GM18508 (cell line): ENCODE measurements at regions not wholly inside any gene's neighbourhood (a gene's known extent, or its start where the extent isn't known, plus 50 kb on each side); places are given as distances from the start of the nearest gene placed in this dataset.

Source experiments
- ATAC-seq: cut with Tn5 transposase; IDR thresholded peaks from one replicate; pipeline ENCODE4 v1.9.1; 2021; ENCODE audit warnings: moderate number of reproducible peaks; ENCODE audit not compliant: insufficient read depth, unreplicated experiment

DNA sequence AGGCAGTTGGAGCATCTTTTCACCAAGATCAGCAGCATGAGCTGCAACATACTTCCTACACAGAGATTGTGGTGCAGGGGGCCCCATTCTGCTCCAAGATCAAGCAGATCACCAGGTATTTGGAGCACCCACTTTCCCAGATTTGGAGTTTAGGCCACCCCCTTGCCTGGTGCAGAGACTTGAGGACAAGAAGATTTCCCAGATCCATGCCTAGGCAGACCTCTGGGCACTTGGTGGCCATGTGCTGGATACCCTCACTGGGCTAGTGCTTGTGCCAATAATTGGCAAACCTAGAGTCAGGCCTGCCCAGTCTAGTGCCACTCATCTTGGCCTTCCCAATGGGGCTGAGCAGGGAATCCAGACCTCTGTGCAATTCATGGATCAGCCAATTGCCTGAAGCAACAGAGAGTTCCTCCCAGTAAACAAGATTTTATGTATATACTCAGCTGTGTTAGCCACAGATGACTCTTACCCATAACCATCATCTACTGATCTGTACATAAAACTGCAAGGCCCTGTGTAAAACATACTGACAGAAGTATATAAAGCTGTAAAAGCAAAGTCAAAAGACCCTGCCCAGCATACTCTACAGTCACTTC lies 228.4 kb upstream of the EMCN start:
- no peak for ATAC-seq

DNA sequence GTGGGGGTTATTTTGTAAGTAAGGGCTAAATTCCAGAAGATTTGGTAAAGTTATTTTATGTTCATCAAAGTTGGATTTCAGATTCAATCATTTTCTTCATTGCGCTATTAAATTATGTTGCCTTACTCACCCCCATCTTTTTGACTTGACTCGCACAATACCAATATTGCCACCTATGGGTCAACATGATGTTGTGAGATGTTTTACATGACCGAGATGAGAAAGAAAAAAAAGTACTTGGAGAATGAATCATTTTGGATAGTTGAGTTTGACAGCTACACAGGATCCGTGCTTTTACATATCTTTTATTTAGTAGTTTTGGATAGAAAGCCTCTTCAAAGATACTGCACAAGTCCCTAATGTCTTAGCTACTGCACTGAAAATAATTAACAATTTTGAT lies 224.2 kb upstream of the EMCN start:
- no peak for ATAC-seq

DNA sequence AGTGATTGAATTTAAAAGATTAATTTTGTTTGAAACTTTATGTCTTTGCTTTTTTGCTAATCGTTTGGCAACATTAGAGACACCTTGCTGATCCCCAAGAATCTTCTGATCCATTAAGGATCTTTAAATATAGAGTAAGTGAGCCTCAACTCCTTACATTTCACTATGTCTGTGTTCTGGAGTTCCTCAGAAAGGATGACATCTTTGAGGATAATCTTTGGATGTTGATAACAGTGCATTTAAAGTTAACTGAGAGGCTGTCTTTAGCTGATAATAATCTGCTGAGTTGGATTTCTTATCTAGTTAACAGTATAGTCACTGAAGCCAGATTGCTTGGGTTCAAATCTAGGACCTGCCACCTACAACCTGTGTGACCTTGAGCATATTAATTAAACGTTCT lies 221.6 kb upstream of the EMCN start:
- ATAC-seq = no peak

DNA sequence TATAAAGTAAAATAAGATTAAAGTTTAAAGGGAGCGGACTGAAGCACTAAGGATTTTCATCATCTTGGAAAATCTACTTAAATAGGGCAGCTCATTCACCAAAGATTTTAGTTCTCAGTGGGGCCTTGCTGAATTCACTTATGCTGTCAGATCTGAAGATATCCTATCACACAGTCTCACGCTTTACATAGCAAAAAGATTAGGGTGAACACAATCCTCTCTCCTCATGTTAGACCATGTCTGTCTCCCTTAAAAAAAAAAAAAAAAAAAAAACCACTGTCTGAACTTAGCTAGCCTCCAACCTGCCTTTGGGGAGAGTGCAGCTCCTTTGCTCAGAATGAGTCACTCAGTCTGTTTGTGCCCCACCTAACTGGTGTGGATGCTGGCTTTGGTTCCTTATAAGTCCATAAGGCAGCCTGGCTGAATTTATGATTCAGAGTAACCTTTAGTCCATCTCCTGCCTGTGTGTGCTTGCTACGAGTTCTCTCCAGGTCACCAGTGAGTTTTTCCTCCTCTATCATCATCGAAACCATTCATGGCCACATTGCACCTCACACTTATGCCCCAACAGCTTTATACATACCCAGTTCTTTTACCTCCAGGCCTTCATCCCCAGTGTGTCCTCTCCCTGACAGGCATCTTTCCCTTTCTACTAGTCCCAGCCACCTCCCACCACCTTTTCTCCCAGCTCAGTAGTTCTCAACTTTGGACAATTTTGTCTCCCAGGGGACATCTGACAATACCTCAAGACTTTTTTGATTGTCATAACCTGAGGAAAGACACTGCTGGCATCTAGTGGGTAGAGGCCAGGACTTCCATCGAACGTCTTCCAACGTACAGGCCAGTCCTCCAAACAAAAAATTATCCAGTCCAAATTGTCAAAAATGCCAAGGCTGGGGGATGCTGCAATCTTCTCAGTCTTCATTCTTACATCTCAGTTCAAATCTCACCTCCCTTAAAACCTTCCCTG lies 220.7 kb upstream of the EMCN start:
- ATAC-seq = no peak

DNA sequence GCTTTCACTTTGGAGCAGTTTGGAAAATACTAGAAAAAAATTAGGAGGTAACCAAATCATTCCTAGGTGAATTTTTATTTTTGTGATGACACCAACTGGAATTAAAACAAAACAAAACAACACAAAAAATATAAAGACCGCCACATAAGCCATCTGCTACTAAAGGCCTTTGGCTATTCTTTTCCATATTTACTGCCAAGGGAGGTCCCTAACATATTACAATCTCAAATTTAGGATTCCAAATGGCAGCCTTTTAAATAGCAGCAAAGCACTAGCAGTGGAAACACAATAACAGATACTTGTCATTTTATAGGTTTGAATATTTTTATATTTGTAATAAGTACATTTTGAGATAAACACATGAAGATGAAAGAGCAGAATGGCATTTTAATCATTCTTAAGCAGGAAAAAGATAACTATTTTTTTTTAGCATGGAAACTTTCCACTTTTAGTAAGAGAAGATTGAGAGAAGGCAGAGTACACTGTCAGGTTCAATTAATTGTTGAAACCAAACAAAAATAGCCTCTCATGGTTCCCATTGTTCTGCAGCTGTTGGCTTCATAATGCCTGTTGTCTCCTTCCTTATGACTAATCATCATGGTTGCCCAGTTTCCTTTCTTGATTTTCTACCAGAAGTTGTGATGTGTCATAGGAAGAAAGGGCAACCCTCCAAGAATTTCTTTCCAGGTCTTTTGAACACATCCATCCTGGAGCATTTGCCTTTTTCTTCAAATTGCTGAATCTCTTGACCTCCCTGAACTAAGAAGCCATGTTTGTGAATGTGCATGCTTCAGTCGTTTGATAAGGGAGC lies 219.0 kb upstream of the EMCN start:
- ATAC-seq = no peak

DNA sequence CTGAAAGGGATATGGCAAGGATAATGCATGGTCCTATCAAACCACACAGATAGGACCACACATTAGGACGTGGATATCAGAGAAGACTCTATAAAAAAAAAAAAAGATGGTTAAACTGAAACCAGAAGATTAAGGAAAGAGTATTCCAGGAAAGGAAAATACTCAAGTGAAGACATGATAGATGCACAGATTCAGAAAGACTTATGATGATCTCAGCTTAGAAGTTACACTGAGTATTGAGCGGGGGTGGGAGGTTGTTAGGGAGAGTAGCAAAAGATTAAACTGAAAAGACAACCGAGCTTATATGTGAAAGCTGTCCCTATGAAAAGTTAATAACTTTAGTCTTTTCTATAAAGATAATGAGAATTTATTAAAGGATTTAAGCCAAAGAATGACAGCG lies 211.0 kb upstream of the EMCN start:
- ATAC-seq = no peak

DNA sequence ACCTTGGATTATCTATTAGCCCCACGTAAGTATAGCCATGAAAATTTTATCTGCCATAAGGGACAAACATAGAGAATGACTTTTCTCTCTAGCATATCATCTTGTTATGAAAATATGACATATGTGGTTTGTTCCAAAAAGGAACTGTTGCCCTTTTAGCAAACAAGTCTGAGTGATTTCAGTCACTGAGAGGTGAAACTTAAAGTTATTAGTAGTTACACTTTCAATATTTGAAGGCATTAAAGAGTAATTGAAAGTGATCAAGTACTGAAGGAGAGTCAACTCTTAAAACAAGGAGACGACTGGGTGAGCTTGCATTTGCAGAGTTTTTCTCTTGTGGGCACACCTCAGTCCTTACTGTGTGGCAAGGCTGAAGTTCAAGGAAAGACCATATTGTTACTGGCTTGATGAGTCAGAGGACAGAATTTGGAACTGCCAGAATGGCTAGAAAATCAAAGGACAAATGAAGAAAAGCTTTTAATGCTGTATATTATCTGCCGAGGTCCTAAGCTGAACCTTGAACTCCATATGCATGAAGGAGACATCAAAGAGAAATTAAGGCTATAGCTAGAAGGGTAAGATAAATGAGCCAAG lies 205.1 kb upstream of the EMCN start:
- ATAC-seq = no peak

DNA sequence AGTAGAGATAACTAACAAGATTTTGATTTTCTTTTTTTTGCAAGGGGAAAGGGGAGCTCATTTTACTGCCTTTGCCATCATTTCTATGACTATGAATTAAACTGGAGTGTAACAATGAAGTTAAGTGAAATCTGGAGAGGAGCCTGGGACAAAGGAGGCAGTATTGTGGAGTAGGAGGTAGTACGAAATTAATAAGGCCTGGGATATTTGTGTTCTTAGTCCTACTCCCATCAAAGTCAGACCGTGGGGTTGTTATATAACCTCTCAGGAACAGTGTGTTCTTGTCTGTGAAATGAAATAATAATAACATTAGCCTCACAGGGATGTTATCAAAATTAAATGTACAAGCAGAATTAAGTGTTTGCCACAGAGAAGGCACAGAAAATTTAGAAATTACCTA lies 204.3 kb upstream of the EMCN start:
- ATAC-seq = no peak

DNA sequence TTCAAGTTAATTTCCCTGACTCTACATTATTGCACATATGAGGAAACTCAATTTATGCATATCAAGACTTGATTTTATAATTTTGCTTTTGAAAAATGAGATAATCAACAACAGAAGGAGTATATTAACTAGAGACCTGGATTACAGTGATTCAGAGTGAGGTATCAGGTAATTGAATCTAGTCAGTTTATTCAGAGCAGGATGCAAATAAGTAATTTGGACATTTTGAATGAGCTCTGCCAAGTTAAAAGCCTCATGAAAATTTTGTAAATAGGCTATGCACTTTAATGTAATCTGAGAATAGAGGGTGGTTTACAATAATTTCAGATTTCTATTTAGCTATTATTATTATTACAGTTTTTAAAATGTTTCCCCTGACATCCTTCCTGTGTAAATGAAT lies 203.7 kb upstream of the EMCN start:
- ATAC-seq = no peak

DNA sequence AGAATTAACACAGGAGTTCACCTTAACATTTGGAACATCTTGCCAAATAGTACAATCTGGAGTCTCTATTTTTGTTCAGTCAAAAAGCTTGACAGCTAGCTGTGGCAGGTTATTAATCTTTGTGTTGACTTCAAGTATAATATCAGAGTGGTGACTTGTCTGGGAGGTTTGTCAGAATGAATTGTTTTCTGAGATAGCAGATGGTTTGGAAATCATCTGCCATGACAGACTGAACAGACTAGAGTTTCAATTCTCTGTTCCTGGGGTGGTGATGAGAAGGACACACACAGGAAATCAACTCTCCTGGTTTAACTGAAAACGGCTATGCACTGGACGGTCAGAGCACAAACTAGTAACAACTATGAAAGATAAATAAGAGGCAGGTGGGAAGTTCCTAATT lies 203.3 kb upstream of the EMCN start:
- ATAC-seq = no peak

DNA sequence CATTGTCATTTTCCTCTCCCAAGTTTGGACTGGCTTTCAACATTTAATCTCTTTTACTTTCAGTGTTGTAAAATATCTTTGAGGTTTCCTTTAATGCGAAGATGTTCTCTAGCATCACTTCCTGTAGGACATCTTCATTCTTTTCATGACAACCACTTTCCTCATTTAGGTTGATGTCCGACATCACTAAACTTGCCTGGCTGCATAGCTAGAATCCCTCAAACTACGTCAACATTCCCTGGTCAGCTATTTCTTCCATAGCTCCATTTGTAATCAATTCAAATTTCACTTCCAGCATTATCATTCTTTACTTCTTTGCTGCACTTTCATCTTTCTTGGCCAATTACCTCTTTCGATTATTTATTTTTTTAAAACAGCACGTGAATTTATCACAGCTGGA lies 198.6 kb upstream of the EMCN start:
- ATAC-seq = no peak

DNA sequence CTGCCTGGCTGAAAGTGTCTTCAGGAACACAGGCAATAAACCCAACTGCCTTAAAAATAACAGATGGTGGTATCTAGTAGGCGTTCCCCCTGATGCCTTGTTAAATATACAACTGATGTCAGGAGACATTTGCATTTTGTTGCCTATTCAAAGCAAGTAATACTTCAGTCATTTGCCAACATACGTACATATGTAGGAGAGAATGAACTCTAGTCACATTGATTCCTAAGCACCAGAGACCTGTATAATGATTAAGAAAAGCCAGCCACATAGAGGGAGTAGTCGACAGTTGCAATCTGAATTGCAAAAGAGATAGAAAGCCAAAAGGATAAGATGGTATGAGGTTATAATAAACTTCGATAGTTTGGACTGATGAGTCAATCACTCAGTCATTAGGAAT lies 191.0 kb upstream of the EMCN start:
- ATAC-seq = no peak

DNA sequence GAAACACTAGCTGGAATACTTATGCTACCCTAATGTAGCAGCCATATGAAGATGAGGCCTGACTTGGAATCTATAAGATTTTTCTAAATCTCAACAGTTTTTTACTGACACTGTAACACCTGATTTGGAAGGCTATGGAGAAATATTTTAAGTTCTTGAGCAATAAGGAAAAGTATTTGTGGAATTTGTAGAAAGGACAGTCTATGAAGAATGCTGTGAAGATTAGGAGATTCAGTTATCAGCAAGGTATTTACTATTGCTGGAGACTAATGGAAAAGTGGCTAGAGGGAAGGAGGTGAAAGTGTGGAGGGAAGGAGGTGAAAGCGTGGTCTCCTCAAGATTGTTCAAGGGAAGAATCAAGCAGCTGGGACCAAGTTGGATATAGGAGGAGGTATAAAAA lies 190.0 kb upstream of the EMCN start:
- ATAC-seq = no peak

DNA sequence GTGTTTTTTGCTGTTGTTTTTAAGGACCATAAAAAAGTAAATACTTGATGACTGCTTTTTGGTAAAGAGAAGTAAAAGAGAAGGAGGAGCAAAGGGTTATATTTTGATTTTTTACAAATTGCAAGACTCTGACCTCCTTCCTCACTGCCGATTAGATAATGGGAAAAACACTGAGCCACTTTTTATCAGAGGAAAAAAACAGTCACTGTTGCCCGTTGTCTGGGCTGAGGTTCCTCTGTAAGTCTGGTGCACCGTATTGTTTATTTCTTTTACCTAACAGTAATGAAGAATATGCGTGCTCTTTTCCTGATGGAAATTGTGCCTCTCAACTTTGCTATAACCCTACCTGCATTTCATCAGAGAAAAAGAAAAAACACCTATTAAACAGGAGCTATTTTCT lies 178.7 kb upstream of the EMCN start:
- no peak for ATAC-seq

DNA sequence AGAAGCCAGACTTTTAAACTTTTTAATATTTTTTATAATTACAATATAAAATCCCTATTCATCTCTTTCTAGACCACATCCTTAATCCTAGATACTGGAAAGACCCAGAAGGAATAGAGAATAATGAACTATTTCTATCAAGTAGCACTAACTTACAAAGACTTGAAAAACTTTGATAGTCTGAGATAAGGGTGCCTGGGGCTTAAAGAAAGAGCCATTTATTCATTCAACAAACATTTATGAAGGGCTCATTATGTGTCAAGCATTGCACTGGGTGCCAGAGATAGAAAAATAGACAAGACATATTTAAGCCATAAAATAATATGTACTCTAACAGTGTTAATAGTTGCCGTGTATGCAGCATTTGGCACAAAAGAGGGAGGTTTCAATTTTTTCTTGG lies 178.0 kb upstream of the EMCN start:
- ATAC-seq = no peak

DNA sequence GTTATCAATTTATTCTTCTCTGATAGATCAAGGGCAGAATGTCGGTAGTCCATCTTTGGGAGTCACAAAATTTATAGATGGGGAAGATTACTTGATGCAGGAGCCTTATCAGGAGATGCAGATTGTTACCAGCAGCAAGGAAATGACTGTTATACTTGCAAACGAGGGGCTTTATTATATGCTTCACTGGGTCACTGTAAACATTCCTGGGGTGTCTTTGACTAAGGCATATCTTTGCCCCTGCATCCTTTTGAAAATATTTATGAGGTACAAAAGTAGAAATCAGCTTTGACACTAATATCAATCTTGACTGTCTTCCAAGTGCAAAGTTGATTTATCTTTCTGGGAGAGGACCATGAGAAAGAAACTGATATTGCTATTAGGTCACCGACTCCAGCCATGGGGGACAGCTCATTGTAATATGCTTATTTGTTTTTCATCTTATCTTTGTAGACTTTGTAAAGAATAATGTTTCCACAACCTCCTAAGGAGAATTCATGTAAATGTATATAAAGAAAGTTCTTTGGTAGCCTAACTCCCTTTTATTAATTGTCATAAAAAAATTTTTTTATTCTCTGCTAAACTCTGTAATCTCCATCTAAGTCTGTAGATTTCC lies 177.3 kb upstream of the EMCN start:
- ATAC-seq = no peak

DNA sequence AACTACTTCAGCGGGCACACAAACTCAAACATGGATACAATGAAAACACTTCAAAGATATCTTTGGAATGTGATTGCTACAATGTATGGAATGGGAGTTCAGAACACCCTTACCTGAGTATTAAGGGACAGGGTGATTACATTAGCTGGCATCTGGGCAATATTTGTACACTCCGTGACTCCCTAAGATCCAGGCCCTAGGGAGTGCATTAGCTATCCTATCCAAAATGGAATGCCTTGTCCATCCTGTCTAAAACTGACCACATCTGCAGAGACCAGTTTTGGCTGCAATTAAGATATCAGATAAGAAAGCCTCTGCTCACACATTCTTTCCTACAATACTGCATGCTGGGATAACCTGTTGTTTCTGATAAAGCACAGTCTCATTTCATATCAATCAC lies 176.6 kb upstream of the EMCN start:
- no peak for ATAC-seq

DNA sequence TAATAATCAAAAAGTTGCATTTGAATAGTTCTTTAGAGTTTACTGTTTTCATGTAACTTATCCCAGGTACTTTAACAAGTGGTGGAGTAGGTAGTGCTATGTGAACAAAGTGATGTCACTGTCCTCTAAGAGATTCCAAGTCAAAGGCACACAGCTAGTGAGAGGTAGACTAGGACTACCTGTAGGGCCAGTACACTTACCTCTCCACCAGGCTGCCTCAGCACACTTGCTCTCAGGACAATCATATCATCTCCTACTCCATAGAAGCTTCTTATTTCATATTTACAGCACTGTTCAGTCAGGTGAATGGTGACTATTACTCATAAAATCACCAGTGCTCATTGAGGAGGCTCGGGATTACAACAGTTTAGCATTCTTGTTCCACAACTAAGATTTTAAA lies 173.0 kb upstream of the EMCN start:
- ATAC-seq = no peak

DNA sequence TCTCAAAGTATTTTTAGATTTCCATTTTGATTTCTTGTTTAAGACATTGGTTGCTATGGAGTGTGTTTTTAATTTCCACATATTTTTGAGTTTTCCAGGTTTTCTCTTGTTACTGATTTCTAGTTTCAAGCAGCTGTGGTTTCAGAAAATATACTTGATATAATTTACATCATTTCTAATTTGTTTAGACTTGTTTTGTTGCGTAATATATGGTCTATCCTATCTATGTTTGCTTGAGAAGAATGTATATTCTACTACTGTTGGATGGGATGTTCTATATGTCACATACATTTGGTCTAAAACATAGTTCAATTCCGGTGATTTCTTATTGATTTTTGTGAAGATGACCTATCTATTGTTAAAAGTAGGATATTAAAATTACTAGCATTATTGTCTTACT lies 170.5 kb upstream of the EMCN start:
- no peak for ATAC-seq

DNA sequence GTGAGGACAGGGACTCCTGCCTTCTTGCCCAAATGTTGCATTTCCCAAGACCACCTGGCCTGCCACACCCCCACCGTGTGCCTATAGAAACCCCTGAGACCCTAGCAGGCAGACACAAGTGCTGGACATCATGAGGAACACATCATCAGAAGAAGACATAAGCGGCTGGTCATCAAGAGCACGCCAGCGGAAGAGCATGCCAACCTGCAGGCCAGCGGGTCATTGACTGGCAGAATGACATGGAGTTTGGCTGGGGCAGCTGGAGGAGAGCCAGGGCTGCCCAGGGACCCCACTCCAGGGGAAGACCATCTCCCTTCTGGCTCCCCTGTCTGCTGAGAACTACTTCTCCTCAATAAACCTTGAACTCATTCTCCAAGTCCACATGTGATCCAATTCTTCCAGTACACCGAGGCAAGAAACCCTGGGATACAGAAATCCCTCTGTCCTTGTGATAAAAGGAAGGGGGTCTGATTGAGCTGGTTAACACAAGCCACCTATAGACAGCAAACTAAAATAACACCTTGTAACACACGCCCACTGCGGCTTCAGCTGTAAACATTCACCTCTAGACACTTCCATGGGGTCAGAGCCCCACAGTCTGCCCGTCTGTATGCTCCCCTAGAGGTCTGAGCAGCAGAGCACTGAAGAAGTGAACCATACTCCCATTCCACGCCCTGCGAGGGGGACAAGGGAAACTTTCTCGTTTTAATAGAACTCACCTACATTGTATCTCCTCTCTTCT lies 164.8 kb upstream of the EMCN start:
- no peak for ATAC-seq
